ENCODE measurements at regions not wholly inside any gene's neighbourhood (a gene's known extent, or its start where the extent isn't known, plus 50 kb on each side); places are given as distances from the start of the nearest gene placed in this dataset.

DNA sequence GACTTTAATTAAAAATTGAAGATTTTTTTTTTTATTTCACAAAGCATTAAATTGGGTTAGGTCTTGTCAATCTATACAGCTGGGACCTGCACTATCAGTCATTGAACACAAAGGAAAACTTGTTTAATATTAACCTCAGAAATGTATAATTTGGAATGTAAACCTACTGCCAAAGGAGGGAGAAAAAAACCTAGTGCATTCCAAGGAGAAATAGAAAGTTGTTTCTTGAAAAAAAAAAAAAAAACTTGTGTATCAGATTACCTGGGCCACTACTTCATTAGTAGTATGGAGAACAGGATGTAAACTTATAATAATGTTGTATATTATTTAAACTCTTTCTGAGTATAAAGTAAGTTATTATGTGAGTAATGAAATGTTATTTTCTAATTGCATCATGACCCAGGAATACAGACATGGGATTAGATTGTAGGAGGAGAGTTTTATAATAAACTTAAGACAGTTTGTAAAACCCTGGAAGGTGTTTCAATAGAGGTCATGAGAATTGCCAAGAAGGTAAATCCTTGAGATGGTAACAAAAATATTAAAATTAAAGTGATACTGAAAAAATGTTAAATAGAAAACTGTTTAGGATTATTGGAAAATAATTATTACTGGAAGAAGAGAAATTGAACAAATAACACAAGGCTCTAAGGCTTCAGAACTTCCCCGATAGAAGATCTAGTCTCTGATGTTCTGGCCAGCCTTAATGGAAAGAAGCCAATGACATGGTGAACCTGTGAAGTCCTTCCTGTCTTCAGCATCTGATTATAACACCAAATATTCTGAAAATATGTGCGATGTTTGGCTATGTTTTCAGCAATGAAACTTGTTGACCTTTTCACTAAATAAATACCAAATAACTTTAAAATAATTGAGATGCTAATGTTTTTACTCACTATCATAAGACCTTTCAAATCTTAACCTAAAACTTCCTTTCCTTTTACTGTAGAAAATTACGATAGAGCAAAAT lies 412.8 kb upstream of the LYPLAL1 start:
- Histone ChIP-seq H3K36me3 (no peaks in the 10 kb centered on the region), H3K27me3 (no peaks in the 10 kb centered on the region), H3K9me3 (no peaks in the 10 kb centered on the region), H3K4me1 (no peaks in the 10 kb centered on the region), H3K27ac (no peak overlapping the region), H3K4me3 (no peak overlapping the region)
- TF ChIP-seq, protein P1, sequence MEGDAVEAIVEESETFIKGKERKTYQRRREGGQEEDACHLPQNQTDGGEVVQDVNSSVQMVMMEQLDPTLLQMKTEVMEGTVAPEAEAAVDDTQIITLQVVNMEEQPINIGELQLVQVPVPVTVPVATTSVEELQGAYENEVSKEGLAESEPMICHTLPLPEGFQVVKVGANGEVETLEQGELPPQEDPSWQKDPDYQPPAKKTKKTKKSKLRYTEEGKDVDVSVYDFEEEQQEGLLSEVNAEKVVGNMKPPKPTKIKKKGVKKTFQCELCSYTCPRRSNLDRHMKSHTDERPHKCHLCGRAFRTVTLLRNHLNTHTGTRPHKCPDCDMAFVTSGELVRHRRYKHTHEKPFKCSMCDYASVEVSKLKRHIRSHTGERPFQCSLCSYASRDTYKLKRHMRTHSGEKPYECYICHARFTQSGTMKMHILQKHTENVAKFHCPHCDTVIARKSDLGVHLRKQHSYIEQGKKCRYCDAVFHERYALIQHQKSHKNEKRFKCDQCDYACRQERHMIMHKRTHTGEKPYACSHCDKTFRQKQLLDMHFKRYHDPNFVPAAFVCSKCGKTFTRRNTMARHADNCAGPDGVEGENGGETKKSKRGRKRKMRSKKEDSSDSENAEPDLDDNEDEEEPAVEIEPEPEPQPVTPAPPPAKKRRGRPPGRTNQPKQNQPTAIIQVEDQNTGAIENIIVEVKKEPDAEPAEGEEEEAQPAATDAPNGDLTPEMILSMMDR (IDR thresholded peaks at IDR 0.05): no peak
- 80 to 95% methylated on average over 3 of the region's 3 CpGs for WGBS, 2 donors
- DNase-seq (no peak), ATAC-seq (no peak), FAIRE-seq (no peak)
- intact Hi-C loops (cut with DNase I): no loop called here

DNA sequence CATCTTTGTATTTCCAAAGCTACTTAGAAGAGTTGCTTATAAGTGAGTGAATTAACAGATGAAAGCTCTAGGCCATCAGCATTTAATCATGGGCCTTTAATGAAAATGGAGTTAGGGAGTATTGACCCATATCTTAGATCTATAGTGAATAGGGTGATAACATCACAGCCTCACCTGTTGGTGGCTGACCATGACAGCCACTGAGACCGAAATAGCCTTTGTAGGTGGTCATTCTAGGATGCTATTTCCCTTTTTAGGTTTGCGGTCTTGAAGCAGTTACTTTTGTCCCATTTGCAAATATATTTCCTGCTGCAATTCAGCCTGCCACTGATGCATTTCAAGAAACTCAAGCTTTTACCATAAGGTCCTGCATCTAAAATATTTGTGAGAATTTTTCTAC lies 410.1 kb upstream of the LYPLAL1 start:
- Histone ChIP-seq H3K4me1 (no peaks in the 10 kb centered on the region), H3K9me3 (no peaks in the 10 kb centered on the region), H3K27me3 (no peaks in the 10 kb centered on the region), H3K4me3 (no peak overlapping the region), H3K36me3 (no peaks in the 10 kb centered on the region), H3K27ac (no peak overlapping the region)
- intact Hi-C loops (cut with DNase I): no loop called here
- FAIRE-seq (no peak), DNase-seq (no peak), ATAC-seq (no peak)
- TF ChIP-seq, protein P1 (IDR thresholded peaks at IDR 0.05): no peak
- WGBS, 2 donors: 80 to 85% methylated on average over 2 of the region's 2 CpGs

DNA sequence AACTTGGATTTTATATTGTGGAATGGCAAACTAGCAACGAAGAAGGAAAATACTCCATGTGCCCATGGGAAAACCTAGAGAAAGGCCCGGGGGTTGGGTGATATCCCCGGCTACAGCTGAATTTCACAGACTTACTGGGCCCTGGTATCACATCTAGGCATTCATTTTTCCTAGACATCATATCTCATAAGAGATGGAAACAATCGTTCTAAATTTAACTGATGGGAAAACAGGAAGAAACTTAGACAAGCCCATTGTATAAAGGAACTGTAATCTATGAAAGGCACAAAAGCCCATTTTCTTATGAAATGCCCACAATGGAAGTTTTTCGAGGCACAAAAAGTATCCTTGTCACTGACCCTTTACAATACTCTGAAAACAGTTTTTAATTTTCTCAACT lies 407.9 kb upstream of the LYPLAL1 start:
- FAIRE-seq (no peak), ATAC-seq (no peak), DNase-seq (no peak)
- no peaks in the 10 kb centered on the region for H3K27me3 ChIP-seq
- WGBS, 2 donors: 73 to 82% methylated on average over 5 of the region's 5 CpGs
- intact Hi-C loops (cut with DNase I): no loop called here
- no peak overlapping the region for H3K27ac ChIP-seq
- H3K36me3 ChIP-seq: no peaks in the 10 kb centered on the region
- TF ChIP-seq, protein P1 (IDR thresholded peaks at IDR 0.05): no peak
- H3K4me3 ChIP-seq: no peak overlapping the region
- H3K9me3 ChIP-seq: no peaks in the 10 kb centered on the region
- no peaks in the 10 kb centered on the region for H3K4me1 ChIP-seq

DNA sequence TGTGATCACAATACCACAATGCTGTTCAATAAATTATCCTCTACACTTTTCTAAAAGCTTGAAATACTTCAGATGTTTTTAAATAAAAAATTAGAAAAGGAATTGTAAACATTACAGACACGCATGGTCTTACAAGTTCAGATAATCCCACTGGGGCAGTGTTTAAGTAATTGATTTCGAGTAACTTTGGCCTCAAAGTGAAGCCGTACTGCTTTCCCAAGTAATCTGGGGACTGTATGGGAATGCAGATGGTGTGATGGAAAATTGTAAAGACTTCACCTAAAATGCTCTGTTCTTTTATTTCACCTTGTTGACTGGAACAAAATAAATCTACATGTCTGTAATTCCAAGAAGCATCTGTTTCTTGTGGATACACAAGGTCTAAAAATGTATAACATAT lies 401.7 kb upstream of the LYPLAL1 start:
- no peak for ATAC-seq
- no peaks in the 10 kb centered on the region for H3K36me3 ChIP-seq
- no peak overlapping the region for H3K4me3 ChIP-seq
- FAIRE-seq: no peak
- TF ChIP-seq, protein P1 (IDR thresholded peaks at IDR 0.05): no peak
- H3K4me1 ChIP-seq: no peaks in the 10 kb centered on the region
- DNase-seq: no peak
- intact Hi-C loops (cut with DNase I): no loop called here
- no peak overlapping the region for H3K27ac ChIP-seq
- no peaks in the 10 kb centered on the region for H3K27me3 ChIP-seq
- 76 to 77% methylated on average over 3 of the region's 3 CpGs for WGBS, 2 donors
- no peaks in the 10 kb centered on the region for H3K9me3 ChIP-seq

DNA sequence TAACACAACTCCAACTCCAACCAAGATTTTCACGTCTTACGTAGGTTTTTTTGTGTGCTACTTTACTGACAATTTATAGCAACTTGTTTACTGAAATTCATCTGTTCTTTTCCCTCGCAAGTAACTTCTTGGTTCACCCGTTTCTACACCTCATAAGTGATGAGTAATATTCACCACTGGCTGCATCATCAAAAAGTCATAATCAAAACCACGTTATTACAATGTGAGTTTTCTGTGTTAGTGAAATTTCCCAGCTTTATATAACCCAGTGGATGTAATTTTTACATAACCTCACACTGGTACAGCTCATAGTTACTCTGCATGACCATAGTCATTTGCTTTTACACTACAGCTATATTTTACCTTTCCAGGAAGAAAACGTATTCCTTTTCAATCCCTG lies 401.1 kb upstream of the LYPLAL1 start:
- TF ChIP-seq, protein P1 (IDR thresholded peaks at IDR 0.05): no peak
- DNase-seq: no peak
- H3K4me3 ChIP-seq: no peak overlapping the region
- no peaks in the 10 kb centered on the region for H3K27me3 ChIP-seq
- no peaks in the 10 kb centered on the region for H3K4me1 ChIP-seq
- H3K27ac ChIP-seq: no peak overlapping the region
- H3K36me3 ChIP-seq: no peaks in the 10 kb centered on the region
- intact Hi-C loops (cut with DNase I): no loop called here
- FAIRE-seq: no peak
- no peaks in the 10 kb centered on the region for H3K9me3 ChIP-seq
- no peak for ATAC-seq
- 63 to 79% methylated on average over 6 of the region's 6 CpGs for WGBS, 2 donors

Data from pancreas (tissue), 10 donors.